Caki2 (cell line): ENCODE measurements at regions not wholly inside any gene's neighbourhood (a gene's known extent, or its start where the extent isn't known, plus 50 kb on each side); places are given as distances from the start of the nearest gene placed in this dataset.

Experiments
- DNase-seq: peaks from one replicate; pipeline ENCODE4 v3.0.0-alpha.2; 2015; ENCODE audit warnings: low read depth
- in situ Hi-C: cut with HindIII; loops from 2 replicates; pipeline ENCODE4 v1.10.0; 2016; ENCODE audit warnings: low sequenced_read_pairs, low pct_unique_long_range_greater_than_20kb, mixed read lengths

GRCh38 chrX:38856670-38857265 is 55.5 kb downstream of the MID1IP1 start:
- DNase-seq = no peak
- in situ Hi-C loops = no loop called here

GRCh38 chrX:38857736-38858523 is 56.7 kb downstream of the MID1IP1 start:
- DNase-seq = no peak
- in situ Hi-C loops = no loop called here

- no peak for DNase-seq
- in situ Hi-C loops = no loop called here
Observed at GRCh38 chrX:38859602-38860001, 58.3 kb downstream of the MID1IP1 start.

DNA sequence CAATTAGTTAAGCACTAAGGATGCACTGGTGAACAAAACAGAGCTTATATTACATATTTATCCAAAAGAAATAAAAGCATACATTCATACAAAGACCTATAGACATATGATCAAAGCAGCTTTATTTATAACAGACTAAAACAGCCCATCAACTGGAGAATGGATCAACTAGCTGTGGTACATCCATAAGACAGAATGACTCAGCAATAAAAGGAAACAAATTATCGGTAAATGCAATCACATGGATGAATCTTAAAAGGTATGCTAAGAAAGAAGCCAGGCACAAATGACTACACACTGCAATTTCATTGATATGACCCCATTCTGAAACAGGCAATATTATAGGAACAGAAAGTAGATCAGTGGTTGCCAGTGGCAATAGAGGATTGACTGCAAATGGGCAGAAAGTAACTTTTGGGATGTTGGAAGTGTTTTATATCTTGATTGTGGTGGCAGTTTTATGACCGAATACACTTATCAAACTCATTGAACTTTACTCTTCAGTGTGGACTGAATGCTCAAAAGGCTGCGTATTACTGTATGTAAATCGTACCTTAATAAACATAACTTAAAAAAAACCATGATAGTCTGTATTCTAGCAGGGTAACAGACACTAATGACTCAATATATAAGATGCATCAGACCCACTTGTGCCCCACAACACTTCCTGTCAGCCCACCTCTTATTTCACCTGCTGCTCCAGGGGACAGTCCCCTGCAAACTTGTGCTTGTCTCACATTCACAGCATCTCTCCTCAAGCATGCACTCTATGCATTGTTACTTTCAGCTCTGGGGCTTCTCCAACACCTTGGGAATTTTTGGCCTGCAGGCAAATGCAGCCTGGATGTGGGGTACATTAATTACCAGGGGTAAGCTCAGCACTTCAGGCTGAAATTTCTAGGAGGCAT is 59.1 kb downstream of the MID1IP1 start:
- in situ Hi-C loops = no loop called here
- DNase-seq = no peak

DNA sequence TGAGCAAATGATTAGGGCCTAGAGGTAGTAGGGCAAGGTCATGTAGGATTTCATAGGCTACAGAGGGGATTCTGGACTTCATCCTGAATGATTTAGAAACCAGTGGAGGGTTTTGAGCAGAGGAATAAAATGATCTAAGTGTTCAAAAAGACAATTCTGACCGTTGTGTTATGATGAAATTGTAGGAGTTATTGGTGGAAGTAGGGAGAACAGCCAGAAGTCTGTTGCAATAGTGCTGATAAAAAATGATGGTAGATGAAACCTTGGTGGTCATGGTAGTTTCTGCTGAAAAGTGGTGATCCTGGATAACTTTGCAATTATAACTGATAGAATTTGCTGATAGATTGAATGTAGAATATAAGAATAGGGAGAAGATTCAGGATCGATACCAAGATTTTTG is 60.2 kb downstream of the MID1IP1 start:
- in situ Hi-C loops = no loop called here
- no peak for DNase-seq

DNA sequence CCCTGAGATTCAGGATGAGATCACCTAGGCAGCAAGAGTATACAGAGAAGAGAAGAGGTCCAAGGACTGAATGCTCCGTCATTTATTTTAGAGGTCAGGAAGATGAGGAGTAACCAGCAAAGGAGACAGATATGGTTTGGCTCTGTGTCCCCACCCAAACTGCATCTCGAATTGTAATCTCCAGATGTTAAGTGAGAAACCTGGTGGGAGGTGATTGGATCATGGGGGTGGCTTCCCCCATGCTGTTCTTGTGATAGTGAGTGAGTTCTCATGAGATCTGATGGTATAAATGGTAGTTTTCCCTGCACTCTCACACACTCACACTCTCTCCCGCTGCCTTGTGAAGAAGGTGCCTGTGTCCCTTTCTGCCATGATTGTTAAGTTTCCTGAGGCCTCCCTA is 60.8 kb downstream of the MID1IP1 start:
- no peak for DNase-seq
- in situ Hi-C loops = no loop called here

- DNase-seq = no peak
- in situ Hi-C loops = no loop called here
Observed at GRCh38 chrX:38864165-38864564, 62.9 kb downstream of the MID1IP1 start.

DNA sequence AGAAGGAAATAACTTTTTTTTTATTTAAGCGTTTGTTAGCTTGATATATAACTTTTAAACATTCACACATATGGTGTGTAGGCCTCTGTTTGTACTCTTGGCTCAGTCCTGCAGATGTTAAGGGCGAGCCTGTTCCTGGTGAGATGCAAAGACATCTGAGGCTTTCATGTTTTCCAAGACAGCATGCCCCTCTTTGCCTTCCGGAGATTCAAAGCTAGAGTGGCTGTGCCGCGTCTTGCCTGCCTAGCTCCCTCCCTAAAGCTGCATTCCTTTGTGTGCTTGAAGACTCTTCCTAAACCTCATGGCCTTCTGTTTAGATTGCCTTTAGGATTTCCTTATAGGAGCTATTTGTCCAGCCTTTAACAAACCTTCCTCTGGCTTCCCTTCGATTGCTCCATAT is 67.1 kb downstream of the MID1IP1 start:
- in situ Hi-C loops = no loop called here
- no peak for DNase-seq

DNA sequence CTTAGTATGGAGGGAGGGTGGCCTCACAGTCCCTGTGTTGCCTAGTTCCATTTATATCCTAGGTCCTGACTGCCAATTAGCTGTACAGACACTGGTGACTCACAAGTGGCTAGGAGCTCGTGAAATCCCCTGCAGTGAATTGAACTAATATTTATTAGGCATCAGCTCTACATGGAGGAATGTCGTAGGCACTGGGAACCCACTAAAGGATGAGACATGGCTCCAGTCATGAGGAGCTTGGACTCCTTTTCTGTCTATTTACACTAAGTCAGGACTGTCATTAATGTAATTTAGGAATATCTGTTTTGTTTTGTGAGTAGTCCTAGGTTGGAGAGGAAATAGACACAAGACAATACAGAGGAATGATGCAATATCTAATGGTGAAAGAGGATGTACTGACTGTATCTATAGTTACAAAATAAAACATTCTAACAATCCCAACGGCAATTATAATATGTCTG is 67.7 kb downstream of the MID1IP1 start:
- in situ Hi-C loops = no loop called here
- no peak for DNase-seq

GRCh38 chrX:38870361-38870895 is 69.2 kb downstream of the MID1IP1 start:
- no peak for DNase-seq
- in situ Hi-C loops = no loop called here

- no peak for DNase-seq
- in situ Hi-C loops = no loop called here
Observed at GRCh38 chrX:38871129-38872029, 70.1 kb downstream of the MID1IP1 start.

- in situ Hi-C loops = no loop called here
- no peak for DNase-seq
Observed at GRCh38 chrX:38877366-38877765, 76.1 kb downstream of the MID1IP1 start.

DNA sequence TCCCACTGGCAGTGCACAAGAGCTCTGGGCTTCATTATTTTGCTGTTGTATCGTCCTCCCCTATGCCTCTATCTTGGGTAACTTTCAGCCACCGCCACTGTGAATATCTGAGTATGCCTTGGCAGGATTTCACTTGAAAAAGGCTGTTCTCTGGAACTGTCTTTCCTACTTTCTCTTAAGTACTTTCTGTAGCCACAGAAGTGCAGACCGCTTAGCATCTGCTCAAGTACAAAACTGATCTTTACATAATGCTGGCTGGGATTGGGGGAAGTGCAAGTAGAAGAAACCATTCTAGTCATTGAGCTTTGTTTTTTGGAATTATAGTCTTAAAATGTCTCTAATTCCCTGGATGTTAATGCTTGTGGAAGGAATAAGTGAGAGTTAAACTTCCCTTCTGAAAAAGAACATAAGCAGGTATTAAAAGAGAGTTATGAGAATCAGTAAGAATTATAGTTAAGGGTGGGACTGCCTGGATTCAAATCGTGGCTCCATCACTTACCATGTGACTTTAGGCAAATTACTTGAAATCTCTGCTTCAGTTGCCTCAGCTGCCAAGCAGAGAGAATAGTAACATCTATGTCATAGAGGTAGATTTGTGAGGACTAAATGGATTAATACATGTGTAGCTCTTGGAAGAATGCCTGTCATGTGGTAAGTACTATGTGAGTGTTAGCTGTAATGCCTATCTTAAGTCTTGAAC is 77.5 kb downstream of the MID1IP1 start:
- in situ Hi-C loops = no loop called here

GRCh38 chrX:38879631-38880220 is 78.5 kb downstream of the MID1IP1 start:
- DNase-seq = no peak
- in situ Hi-C loops = no loop called here

More for the DNA sequence above, 77.5 kb downstream of the MID1IP1 start:
- no peak for DNase-seq

- in situ Hi-C loops = no loop called here
- DNase-seq = no peak
Observed at GRCh38 chrX:38880296-38880854, 79.1 kb downstream of the MID1IP1 start.

DNA sequence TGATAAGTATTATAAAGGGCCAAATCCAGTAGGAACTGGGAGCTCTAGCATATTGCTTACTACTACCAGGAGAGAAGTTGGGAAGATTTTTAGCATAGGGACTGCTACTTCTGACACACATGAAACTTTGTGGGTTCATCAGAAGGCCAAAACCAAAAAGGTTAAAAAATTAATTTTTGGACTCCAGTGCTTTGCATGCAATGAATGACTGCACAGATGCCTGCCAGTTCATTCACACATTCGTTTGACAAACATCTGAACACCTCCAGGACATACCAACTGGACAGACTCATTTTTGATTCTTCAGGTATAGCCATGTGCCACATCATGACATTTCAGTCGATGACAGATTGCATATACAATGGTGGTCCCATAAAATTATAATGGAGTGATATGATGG is 79.8 kb downstream of the MID1IP1 start:
- no peak for DNase-seq
- in situ Hi-C loops = no loop called here

DNA sequence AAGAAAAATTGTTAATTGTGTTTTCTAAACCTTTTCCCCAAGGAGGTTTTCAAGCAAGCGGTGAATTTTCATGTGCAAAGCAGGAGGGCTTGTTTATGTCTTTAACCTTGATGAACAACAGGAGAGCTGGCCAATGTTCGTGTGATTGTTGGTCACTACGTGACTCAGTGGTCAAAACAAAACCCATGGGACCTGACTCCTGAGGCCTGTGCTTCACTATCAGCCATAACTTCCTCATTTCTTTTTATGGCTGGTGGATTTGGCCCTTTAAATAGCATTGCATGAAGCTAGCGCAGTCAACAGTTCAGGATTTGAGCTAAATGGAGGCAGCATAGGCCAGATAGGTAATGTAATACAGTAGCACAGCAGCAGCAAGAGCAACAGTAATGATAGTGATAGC is 80.5 kb downstream of the MID1IP1 start:
- in situ Hi-C loops = no loop called here
- no peak for DNase-seq
